Choroid plexus epithelial cell (primary cell): ENCODE measurements at regions not wholly inside any gene's neighbourhood (a gene's known extent, or its start where the extent isn't known, plus 50 kb on each side); places are given as distances from the start of the nearest gene placed in this dataset.

Source experiments
- DNase-seq: peaks from one replicate; pipeline ENCODE4 v3.0.0-alpha.2; 2010; ENCODE audit warnings: low read depth
- H3K4me3 ChIP-seq: 2 replicates; pipeline ENCODE4 v1.5.1; 2011; ENCODE audit warnings: low read depth, mild to moderate bottlenecking, control low read depth, low read length, moderate library complexity
- TF ChIP-seq, protein P1 (sequence below): conservative IDR thresholded peaks from 2 replicates; pipeline ENCODE4 v1.5.1; 2011; ENCODE audit warnings: low read depth, mild to moderate bottlenecking, control low read depth, inconsistent platforms, low read length, moderate library complexity

DNA sequence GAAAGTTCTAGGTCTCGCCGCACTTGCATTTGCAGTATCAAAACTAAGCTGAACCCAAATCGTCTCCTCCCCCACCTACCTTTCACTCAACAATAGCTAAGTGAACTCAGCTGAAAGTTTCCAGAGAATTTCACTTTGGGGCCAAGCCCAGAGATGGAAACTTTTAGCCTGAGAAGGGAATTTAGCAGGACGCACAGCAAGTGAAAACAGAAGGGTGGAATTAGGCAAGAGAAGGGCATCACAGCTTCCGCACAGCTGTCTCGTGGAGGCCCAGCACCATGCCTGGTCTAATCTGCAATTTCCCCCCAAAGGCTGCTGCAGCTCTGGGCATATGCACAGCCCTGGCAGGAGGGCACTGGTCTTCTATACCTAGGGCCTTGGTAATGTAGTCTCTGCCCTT lies 262.0 kb downstream of the TNS1 start:
- no peak for DNase-seq
- TF ChIP-seq, protein P1, sequence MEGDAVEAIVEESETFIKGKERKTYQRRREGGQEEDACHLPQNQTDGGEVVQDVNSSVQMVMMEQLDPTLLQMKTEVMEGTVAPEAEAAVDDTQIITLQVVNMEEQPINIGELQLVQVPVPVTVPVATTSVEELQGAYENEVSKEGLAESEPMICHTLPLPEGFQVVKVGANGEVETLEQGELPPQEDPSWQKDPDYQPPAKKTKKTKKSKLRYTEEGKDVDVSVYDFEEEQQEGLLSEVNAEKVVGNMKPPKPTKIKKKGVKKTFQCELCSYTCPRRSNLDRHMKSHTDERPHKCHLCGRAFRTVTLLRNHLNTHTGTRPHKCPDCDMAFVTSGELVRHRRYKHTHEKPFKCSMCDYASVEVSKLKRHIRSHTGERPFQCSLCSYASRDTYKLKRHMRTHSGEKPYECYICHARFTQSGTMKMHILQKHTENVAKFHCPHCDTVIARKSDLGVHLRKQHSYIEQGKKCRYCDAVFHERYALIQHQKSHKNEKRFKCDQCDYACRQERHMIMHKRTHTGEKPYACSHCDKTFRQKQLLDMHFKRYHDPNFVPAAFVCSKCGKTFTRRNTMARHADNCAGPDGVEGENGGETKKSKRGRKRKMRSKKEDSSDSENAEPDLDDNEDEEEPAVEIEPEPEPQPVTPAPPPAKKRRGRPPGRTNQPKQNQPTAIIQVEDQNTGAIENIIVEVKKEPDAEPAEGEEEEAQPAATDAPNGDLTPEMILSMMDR, result no peak
- no peak overlapping the region for H3K4me3 ChIP-seq

DNA sequence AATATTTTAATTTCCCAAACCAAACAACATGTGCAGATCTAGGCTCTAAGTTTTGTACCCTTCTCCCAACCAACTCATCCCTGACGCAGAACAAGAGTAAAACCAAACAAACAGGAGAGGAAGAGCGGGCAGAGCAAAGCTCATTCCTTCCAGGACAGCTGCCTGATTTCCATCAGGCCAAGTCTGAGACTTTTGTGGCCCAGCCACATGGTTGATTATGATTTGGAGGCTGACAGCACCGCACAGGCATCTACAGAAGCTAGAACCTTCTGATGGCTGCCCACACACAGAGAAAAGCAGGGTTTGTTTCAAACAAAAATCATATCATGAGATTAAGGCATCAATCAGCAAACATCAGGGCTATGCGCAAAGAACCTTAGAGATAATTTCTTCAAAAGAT lies 262.6 kb downstream of the TNS1 start:
- no peak for DNase-seq
- no peak overlapping the region for H3K4me3 ChIP-seq
- TF ChIP-seq, protein P1, result no peak

DNA sequence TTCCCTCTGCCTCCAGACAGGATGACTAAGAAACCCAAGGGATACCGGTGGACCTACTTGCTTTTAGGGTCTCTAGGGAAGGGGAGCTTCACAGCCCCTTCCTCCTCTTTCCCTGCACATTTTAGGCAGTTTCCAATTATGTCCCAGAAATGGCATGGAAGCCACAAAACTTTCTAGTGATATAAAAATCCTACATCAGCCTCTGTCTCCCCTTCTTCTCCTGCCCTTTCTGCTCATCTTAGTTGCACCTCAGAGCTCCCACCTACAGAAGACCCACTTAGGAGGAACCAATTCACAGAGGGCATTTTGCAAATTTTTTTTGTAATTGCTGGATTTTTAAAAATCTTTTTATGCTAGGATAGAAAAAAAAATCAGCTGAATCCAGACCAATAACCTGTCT lies 263.1 kb downstream of the TNS1 start:
- DNase-seq, result no peak
- no peak overlapping the region for H3K4me3 ChIP-seq
- TF ChIP-seq, protein P1, result no peak

DNA sequence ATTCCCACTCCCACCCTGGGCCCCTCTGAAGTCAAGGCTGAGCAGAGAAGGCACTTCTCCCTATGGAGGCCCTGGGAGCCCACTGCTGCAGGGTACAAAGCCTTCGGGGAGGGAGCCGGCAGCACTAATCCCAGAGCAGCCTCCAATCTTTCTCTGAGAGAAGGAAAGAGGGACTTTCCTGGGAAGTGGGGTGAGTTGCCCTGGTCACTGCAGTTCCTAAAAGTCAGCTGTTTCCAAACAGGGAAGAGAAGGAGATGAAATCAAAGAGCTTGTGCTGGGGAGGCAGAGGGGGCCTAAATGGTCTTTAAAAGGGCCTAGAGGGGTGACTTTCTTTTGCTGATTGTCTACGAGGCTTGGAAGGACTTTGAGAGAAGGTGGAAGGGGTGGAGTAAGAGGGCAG lies 264.7 kb downstream of the TNS1 start:
- no peak overlapping the region for H3K4me3 ChIP-seq
- DNase-seq, result no peak
- TF ChIP-seq, protein P1, result no peak

DNA sequence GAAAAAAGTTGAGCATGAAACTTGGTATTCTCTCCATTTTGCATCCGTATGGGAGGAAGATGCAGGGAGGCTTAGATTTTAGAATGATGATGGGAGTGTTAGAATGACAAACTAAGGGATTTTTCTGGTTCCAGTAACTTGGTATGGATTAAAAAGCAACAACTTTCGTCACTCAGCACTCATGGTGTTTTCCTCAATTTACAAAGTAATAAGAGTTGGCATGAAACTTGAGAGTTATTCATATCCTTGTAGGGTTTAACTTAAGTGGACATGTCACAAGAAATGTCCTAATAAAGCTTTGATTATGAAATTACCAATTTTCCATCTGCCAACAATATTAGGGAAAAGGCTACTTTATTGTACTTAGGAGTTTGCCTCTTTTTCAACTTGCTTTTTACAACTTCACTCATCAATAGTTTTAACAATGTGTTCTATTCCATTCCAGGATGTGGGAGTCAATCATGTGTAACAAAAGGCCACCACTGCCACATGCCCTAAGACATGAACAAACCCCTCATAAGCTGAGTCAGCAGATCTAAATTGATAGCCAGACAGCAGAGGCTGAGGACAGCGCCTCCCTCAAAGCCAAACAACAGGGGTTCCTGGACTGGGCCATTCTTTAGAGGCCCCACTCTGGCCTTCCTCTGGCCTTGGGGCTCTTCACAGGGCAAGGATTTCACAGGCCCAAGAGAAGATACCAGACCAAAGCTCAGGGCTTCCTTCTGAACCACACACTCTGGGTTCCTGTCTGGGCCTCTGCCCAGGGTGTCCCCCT lies 265.8 kb downstream of the TNS1 start:
- TF ChIP-seq, protein P1, result no peak
- no peak overlapping the region for H3K4me3 ChIP-seq
- DNase-seq, result no peak

DNA sequence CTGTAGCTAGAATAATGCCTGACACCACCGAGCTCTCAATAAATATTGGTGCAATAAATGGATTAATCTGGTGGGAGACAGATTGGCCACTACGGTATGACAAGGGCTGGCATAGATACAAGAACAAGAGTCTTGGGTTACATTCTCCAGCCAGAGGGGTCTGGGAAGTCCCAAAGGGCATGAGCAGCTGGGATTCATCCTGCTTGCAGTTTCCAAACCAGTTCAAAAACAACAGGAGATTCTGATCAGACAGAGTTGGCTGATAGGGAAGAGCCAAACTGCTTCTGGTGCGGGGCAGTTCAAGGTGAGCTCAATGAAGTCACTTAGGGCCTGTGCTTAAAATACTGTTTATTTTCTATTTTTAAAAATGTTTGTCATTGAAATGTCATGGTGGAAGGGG lies 266.9 kb downstream of the TNS1 start:
- no peak overlapping the region for H3K4me3 ChIP-seq
- TF ChIP-seq, protein P1, result no peak
- DNase-seq, result no peak

DNA sequence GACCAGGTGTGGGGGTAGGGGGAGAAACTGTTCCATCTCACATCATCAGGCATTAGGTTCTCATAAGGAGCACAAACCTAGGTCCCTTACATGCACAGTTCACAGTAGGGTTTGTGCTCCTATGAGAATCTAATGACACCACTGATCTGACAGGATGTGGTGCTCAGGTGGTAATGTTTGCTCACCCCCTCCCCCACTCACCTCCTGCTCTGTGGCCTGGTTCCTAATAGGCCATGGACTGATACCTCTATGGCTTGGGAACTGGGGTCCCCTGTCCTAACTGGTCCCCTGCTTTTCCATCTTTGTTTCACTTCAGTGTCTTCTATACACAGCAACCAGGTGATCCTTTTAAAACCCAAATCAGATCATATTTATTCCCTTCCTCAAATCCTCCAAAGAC lies 267.8 kb downstream of the TNS1 start:
- no peak for DNase-seq
- no peak overlapping the region for H3K4me3 ChIP-seq
- TF ChIP-seq, protein P1, result no peak
